ENCODE measurements at regions not wholly inside any gene's neighbourhood (a gene's known extent, or its start where the extent isn't known, plus 50 kb on each side); places are given as distances from the start of the nearest gene placed in this dataset.

GRCh38 chr14:101469382-101470247, 91.7 kb upstream of the DIO3 start:
- no peak for DNase-seq (ENCODE audit: low read depth)

- no peak for DNase-seq (ENCODE audit: low read depth)
Measured at GRCh38 chr14:101470266-101470665, 91.0 kb upstream of the DIO3 start.

GRCh38 chr14:101471723-101472517, 89.4 kb upstream of the DIO3 start:
- DNase-seq (ENCODE audit: low read depth): no peak

GRCh38 chr14:101472518-101472849, 88.8 kb upstream of the DIO3 start:
- no peak for DNase-seq (ENCODE audit: low read depth)

- DNase-seq (ENCODE audit: low read depth): no peak
Measured at GRCh38 chr14:101473045-101473729, 88.1 kb upstream of the DIO3 start.

- DNase-seq (ENCODE audit: low read depth): no peak
Measured at GRCh38 chr14:101473795-101474562, 87.3 kb upstream of the DIO3 start.

- no peak for DNase-seq (ENCODE audit: low read depth)
Measured at GRCh38 chr14:101474563-101475455, 86.5 kb upstream of the DIO3 start.

GRCh38 chr14:101475456-101476257, 85.6 kb upstream of the DIO3 start:
- peak; percentile 92 for DNase-seq (ENCODE audit: low read depth)

- DNase-seq (ENCODE audit: low read depth): no peak
Measured at GRCh38 chr14:101476258-101476915, 84.9 kb upstream of the DIO3 start.

- peak; percentile 12 for DNase-seq (ENCODE audit: low read depth)
Measured at GRCh38 chr14:101476916-101477553, 84.3 kb upstream of the DIO3 start.

- DNase-seq (ENCODE audit: low read depth): peak; percentile 17
Measured at GRCh38 chr14:101477648-101478047, 83.6 kb upstream of the DIO3 start.

- no peak for DNase-seq (ENCODE audit: low read depth)
Measured at GRCh38 chr14:101478096-101478495, 83.2 kb upstream of the DIO3 start.

GRCh38 chr14:101478796-101479410, 82.4 kb upstream of the DIO3 start:
- DNase-seq (ENCODE audit: low read depth): no peak

- no peak for DNase-seq (ENCODE audit: low read depth)
Measured at GRCh38 chr14:101480022-101480746, 81.1 kb upstream of the DIO3 start.

GRCh38 chr14:101480747-101481530, 80.4 kb upstream of the DIO3 start:
- DNase-seq (ENCODE audit: low read depth): peak; percentile 81

- no peak for DNase-seq (ENCODE audit: low read depth)
Measured at GRCh38 chr14:101481557-101481956, 79.7 kb upstream of the DIO3 start.

- no peak for DNase-seq (ENCODE audit: low read depth)
Measured at GRCh38 chr14:101482066-101482465, 79.2 kb upstream of the DIO3 start.
